Vagina (tissue), 2 donors: ENCODE measurements at regions not wholly inside any gene's neighbourhood (a gene's known extent, or its start where the extent isn't known, plus 50 kb on each side); places are given as distances from the start of the nearest gene placed in this dataset.

Experiments used
- CTCF ChIP-seq, 3 experiments: fragments of 450-650 bp in 2 of 3; fragments of 200-600 bp in 1 of 3; sonication (generic) in 1 of 3; IDR thresholded peaks; one replicate each; pipeline ENCODE4 v1.5.1; 2017 to 2019; ENCODE audit warnings: antibody characterized with exemption in 3 of 3, mild to moderate bottlenecking in 2 of 3, moderate library complexity in 2 of 3
- POLR2A ChIP-seq, 2 donors: fragments of 450-650 bp; IDR thresholded peaks; one replicate each; pipeline ENCODE4 v1.6.1; 2017; ENCODE audit warnings: antibody characterized with exemption in 2 of 2, mild to moderate bottlenecking in 2 of 2, moderate library complexity in 2 of 2

DNA sequence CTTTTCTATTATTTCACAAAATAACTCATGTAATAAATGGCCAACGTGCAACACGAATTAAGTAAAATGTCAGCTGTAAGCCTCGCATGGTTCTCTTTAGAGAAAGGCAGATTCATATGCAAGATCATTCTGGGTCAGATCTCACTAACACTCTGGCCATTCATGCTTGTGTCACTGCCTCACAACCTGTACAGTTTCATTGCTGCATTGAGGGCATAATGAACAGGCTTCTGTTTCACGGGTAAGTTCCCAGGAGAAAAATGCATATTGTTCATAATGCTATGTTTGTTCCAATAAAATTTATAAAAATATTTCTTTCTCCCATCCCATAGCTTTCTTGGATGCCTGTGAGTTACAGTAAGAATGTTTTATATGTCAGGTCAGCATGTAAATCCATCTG lies 734.0 kb upstream of the ANKRD30A start:
- TF ChIP-seq POLR2A (IDR thresholded peaks at IDR 0.05) (no peak), CTCF (IDR thresholded peaks at IDR 0.05) (no peak)
